ENCODE measurements at regions not wholly inside any gene's neighbourhood (a gene's known extent, or its start where the extent isn't known, plus 50 kb on each side); places are given as distances from the start of the nearest gene placed in this dataset.

GRCh38 chr4:19038231-19038630 is 1016.7 kb upstream of the LCORL start:
- intact Hi-C loops (cut with DNase I) = no loop called here
- Histone ChIP-seq H3K9me3 (peaks cover 0 to 10% (median 0%) of the 10 kb centered on the region in 12 donors), H3K4me3 (no peak overlapping the region), H3K27me3 (no peaks in the 10 kb centered on the region), H3K4me1 (no peaks in the 10 kb centered on the region), H3K27ac (no peak overlapping the region), H3K36me3 (no peaks in the 10 kb centered on the region)
- ATAC-seq (no peak), DNase-seq (no peak)
- TF ChIP-seq CTCF (IDR thresholded peaks at IDR 0.05) = no peak
- TF ChIP-seq POLR2A (IDR thresholded peaks at IDR 0.05) = no peak

GRCh38 chr4:19033816-19034733 is 1012.5 kb upstream of the LCORL start:
- no peak for ATAC-seq
- WGBS, 4 donors = 83 to 88% (median 86%) methylated on average over 2 of the region's 2 CpGs
- H3K4me3 ChIP-seq = no peak overlapping the region
- H3K9me3 ChIP-seq = peaks cover 0 to 10% (median 0%) of the 10 kb centered on the region in 12 donors
- no peaks in the 10 kb centered on the region for H3K36me3 ChIP-seq
- intact Hi-C loops (cut with DNase I) = no loop called here
- H3K27ac ChIP-seq = no peak overlapping the region
- no peaks in the 10 kb centered on the region for H3K4me1 ChIP-seq
- TF ChIP-seq POLR2A (IDR thresholded peaks at IDR 0.05) = no peak
- no peak for TF ChIP-seq CTCF (IDR thresholded peaks at IDR 0.05)
- no peaks in the 10 kb centered on the region for H3K27me3 ChIP-seq
- DNase-seq = no peak

- DNase-seq (no peak), ATAC-seq (no peak)
- no peak overlapping the region for H3K27ac ChIP-seq
- no peaks in the 10 kb centered on the region for H3K4me1 ChIP-seq
- H3K36me3 ChIP-seq = no peaks in the 10 kb centered on the region
- no peaks in the 10 kb centered on the region for H3K9me3 ChIP-seq
- H3K27me3 ChIP-seq = no peaks in the 10 kb centered on the region
- intact Hi-C loops (cut with DNase I) = no loop called here
- no peak for TF ChIP-seq POLR2A (IDR thresholded peaks at IDR 0.05)
- no peak for TF ChIP-seq CTCF (IDR thresholded peaks at IDR 0.05)
- H3K4me3 ChIP-seq = no peak overlapping the region
These were observed 1009.0 kb upstream of the LCORL start for GRCh38 chr4:19030536-19030935.

- WGBS, 4 donors = 8 to 25% (median 18%) methylated on average over 2 of the region's 2 CpGs
- Histone ChIP-seq H3K27me3 (no peaks in the 10 kb centered on the region), H3K4me3 (no peak overlapping the region), H3K27ac (no peak overlapping the region), H3K9me3 (no peaks in the 10 kb centered on the region), H3K36me3 (no peaks in the 10 kb centered on the region), H3K4me1 (no peaks in the 10 kb centered on the region)
- DNase-seq = no peak
- TF ChIP-seq CTCF (IDR thresholded peaks at IDR 0.05) (no peak), POLR2A (IDR thresholded peaks at IDR 0.05) (no peak)
- intact Hi-C loops (cut with DNase I) = no loop called here
- no peak for ATAC-seq
These were observed 1008.5 kb upstream of the LCORL start for GRCh38 chr4:19030048-19030447.

Data from heart left ventricle (tissue), 16 donors.